GM12865 (cell line): ENCODE measurements at regions not wholly inside any gene's neighbourhood (a gene's known extent, or its start where the extent isn't known, plus 50 kb on each side); places are given as distances from the start of the nearest gene placed in this dataset.

Experiments
- DNase-seq: peaks from one replicate; pipeline ENCODE4 v3.0.0; 2010; ENCODE audit warnings: low read depth
- H3K4me3 ChIP-seq: 2 replicates; pipeline ENCODE4 v1.5.1; 2011; ENCODE audit warnings: mild to moderate bottlenecking, low read depth, low read length, control low read depth
- TF ChIP-seq, protein P1 (sequence below): IDR thresholded peaks from 2 replicates; pipeline ENCODE4 v1.5.1; 2011; ENCODE audit warnings: low read length, control low read depth, low read depth, inconsistent platforms; ENCODE audit not compliant: insufficient read depth; ENCODE audit errors: missing control alignments

DNA sequence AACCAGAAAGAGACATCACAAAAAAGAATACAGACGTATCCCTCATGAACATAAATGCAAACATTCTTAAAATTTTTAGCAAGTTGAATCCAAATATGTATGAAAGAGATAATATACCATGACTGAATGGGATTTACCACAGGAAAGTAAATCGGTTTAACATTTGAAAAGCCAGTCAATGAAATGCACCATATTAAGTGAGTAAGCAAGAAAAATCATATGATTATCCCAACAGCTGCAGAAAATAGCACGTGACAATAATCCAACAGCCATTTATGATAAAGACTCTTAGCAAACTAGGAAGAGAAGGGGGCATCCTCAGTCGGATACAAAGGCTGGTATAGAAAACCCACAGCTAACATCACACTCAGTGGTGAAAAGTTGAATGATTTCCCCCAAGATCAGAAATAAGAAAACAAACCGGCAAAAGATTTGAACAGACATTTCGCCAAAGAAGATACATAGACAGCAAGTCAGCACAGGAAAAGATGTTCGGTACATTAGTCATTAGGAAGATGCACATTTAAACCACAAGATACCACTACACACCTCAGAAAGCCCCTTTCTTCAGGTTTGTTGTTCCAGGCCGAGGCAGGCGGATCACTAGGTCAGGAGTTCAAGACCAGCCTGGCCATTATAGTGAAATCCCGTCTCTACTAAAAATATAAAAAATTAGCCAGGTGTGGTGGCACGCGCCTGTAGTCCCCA, 144.3 kb downstream of the INHBB start:
- TF ChIP-seq, protein P1, sequence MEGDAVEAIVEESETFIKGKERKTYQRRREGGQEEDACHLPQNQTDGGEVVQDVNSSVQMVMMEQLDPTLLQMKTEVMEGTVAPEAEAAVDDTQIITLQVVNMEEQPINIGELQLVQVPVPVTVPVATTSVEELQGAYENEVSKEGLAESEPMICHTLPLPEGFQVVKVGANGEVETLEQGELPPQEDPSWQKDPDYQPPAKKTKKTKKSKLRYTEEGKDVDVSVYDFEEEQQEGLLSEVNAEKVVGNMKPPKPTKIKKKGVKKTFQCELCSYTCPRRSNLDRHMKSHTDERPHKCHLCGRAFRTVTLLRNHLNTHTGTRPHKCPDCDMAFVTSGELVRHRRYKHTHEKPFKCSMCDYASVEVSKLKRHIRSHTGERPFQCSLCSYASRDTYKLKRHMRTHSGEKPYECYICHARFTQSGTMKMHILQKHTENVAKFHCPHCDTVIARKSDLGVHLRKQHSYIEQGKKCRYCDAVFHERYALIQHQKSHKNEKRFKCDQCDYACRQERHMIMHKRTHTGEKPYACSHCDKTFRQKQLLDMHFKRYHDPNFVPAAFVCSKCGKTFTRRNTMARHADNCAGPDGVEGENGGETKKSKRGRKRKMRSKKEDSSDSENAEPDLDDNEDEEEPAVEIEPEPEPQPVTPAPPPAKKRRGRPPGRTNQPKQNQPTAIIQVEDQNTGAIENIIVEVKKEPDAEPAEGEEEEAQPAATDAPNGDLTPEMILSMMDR = no peak
- no peak for DNase-seq
- H3K4me3 ChIP-seq = no peak overlapping the region

DNA sequence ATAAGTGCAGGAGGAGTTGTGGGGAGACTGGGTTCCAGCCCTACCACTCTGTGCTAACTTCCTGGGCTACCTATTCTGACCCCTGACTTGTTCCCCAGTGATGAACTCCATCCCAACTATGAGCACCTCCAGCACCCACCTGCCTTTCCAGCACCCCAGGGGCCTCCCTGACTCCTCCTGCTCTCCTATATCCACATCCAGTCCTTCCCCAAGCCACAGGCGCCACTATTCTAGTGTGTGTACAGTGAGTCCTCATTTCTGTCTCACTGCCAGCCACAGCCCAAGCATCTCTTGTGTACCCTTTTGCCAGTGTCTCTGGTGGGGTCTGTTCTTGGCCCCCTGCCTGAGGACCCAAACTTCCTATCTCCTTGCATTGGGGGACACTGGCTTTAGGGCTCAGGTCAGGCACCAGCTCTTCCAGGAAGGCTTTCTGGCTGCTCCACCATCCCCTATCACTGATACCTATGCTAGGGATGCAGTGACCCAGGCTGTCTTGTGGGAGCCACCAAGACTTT, 145.2 kb downstream of the INHBB start:
- TF ChIP-seq, protein P1 = no peak
- no peak for DNase-seq
- no peak overlapping the region for H3K4me3 ChIP-seq

DNA sequence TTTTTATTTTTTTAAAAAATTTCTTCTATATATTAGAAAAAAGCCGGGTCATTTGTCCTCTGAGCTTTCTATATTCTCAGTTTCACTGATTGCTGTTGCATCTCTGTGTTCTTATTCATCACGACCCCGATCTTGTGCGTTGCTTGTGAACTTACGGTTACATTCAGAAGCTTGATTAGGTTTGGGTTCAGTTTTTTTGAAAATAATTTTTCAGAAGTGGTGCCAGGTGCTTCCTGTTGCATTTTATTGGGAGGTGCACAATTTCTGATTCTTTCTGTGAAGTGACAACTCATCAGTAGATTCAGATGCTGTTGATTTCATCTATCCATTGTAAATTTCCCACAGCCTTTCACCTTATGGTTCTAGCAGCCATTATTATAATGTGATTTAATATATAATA, 147.3 kb downstream of the INHBB start:
- TF ChIP-seq, protein P1 = no peak
- no peak for DNase-seq

DNA sequence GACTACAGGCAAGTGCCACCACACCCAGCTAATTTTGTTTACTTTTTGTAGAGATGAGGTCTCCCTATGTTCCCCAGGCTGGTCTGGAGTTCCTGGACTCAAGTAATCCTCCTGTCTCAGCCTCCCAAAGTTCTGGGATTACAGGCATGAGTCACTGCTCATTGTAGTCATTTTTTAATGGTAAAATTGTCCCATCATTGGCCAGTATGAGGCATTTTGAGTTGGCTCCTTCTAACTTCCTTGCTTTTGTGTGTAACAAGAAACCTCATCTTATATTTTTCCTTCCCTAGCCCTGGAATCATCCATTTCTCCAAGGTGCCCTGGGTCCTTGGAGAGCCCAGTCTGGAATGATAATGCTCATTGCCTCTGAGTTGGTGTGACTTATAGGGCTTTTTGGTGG, 148.5 kb downstream of the INHBB start:
- TF ChIP-seq, protein P1 = no peak
- DNase-seq = no peak
- H3K4me3 ChIP-seq = no peak overlapping the region

More for the DNA sequence above, 147.3 kb downstream of the INHBB start:
- no peak overlapping the region for H3K4me3 ChIP-seq

DNA sequence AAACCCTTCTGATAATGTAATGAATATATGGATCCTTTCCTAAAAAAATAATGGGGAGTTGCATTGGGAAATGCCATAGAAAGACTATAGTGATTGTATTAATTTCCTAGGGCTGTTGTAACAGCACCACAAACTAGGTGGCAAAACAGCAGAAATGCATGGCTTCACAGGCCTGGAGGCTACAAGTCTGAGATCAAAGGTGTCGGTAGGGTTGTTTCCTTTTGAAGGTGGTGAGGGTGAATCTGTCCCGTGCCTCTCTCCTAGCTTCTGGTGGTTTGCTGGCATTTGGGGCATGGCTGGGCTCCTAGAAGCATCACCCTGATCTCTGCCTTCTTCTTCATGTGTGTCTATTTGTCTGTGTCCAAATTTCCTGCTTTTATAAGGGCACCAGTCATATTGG, 149.7 kb downstream of the INHBB start:
- no peak overlapping the region for H3K4me3 ChIP-seq
- DNase-seq = no peak
- TF ChIP-seq, protein P1 = no peak

DNA sequence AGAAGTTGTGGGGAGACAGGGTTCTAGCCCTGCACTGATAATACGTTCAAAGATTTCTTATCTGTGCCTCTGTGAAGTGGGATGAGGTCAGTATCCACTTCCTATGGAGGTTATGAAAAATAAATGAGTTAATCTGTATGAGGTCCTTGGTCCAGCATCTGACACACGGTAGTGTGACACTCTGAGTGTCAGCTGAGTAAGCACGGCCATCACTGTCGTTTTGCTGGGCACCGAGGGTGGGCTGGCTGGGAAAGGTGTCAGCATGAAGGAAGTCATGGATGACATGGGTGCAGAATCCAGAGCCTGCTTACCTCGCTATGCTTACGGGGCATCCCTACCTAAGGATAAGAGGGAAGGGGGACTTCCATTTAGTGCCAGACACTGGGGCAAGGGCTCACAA, 150.3 kb downstream of the INHBB start:
- H3K4me3 ChIP-seq = no peak overlapping the region
- DNase-seq = no peak
- TF ChIP-seq, protein P1 = no peak

DNA sequence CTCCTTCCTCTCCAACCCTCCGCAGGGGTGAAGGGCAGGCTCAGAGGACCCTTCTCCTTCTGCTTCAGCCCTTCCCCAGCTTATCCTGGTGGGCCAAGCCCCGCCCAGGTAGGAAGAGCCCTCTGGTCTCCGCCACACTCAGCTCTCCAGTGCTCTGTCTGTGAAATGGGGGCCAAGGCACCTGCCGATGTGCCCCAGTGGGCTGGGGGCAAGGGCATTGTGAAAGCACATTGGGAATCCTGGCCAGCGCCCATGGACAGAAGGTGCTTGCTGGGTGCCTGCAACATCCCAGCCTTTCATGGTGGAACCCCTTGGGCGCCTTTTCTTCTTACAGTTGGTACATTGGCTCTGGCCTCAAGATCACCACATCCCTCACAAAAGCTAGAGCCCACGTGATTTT, 150.8 kb downstream of the INHBB start:
- DNase-seq = no peak
- TF ChIP-seq, protein P1 = no peak
- H3K4me3 ChIP-seq = no peak overlapping the region
